Heart left ventricle (tissue), 13 donors: ENCODE measurements at regions not wholly inside any gene's neighbourhood (a gene's known extent, or its start where the extent isn't known, plus 50 kb on each side); places are given as distances from the start of the nearest gene placed in this dataset.

Experiments used
- CTCF ChIP-seq, 12 donors: fragments of 200-600 bp; sonication (generic) in 4 of 12; IDR thresholded peaks; one replicate each; pipeline versions ENCODE4 v1.5.0 to v1.8.0; 2018 to 2022; ENCODE audit warnings: antibody characterized with exemption in 12 of 12, mild to moderate bottlenecking in 5 of 12
- POLR2A ChIP-seq, 2 donors: fragments of 450-650 bp; IDR thresholded peaks; one replicate each; pipeline ENCODE4 v1.6.1; 2017; ENCODE audit warnings: antibody characterized with exemption in 2 of 2, mild to moderate bottlenecking in 2 of 2, moderate library complexity in 2 of 2
- donor health status: ischemic (EF 13 %, LVEDD 7.1; RV severe dilation, severe dysfunction).
- donor health status: DM: no; HTN: yes; CAD: no.
- donor health status: DM: no; HTN: no; CAD: no.
- donor health status: ischemic (EF 25% LVEDD 6.9; RV normal size, moderate dysfunction).
- donor health status: ischemic (EF 25% LVEDD 5.7; RV mildly dilated, moderate dysfunction).
- donor health status: ischemic (EF 35%, LVEDD 5.7; RV mildly dilated, moderate dysfunction).
- donor health status: nonischemic (EF 11% LVEDD 7.7; RV severe dilation, severe dysfunction).
- donor health status: DM: yes; HTN: yes; CAD: no.
- donor health status: PGD.
- donor health status: ischemic (EF 29% LVEDD 5.4; RV normal size, mild dysfunction).
- donor health status: nonischemic (EF 23%, LVEDD 6.1; RV moderate dilation, normal function).

GRCh38 chr1:212203630-212204029 is 81.6 kb upstream of the PPP2R5A start:
- TF ChIP-seq CTCF (IDR thresholded peaks at IDR 0.05): no peak
- TF ChIP-seq POLR2A (IDR thresholded peaks at IDR 0.05): no peak
